A673 (cell line): ENCODE measurements at regions not wholly inside any gene's neighbourhood (a gene's known extent, or its start where the extent isn't known, plus 50 kb on each side); places are given as distances from the start of the nearest gene placed in this dataset.

Experiments used
- BruUV-seq: library from RNA; stranded (reverse); fragments of 400-500 nt; replicated peaks from 2 replicates; lab custom pipeline; 2021; lab: Mats Ljungman, UMichigan
- CTCF ChIA-PET: fragments of 300-600 bp; sonication (Branson Sonifier 250); formaldehyde crosslinking; loops from one replicate; lab custom pipeline; 2022; ENCODE audit warnings: antibody characterized with exemption; lab: Charles Lee
- POLR2A ChIA-PET: fragments of 300-600 bp; sonication (Branson Sonifier 250); formaldehyde crosslinking; loops from one replicate; lab custom pipeline; 2022; ENCODE audit warnings: antibody characterized with exemption; ENCODE audit not compliant: low non-redundant PET; lab: Charles Lee
- DNase-seq: peaks from one replicate; pipeline ENCODE4 v3.0.0-alpha.2; 2015; ENCODE audit warnings: low spot score
- H3K27ac ChIP-seq: fragments of 200-600 bp; sonication (generic); 2 replicates; pipeline ENCODE4 v1.5.1; 2016; ENCODE audit warnings: mixed run types, low read depth, mild to moderate bottlenecking, mixed read lengths, antibody characterized with exemption, low read length; ENCODE audit not compliant: poor library complexity, severe bottlenecking
- H3K27me3 ChIP-seq: fragments of 200-600 bp; sonication (generic); replicated peaks from 2 replicates; pipeline ENCODE4 v1.6.1; 2017; ENCODE audit warnings: mixed run types, low read depth, mild to moderate bottlenecking, mixed read lengths, antibody characterized with exemption, low read length; ENCODE audit not compliant: insufficient read depth, poor library complexity
- H3K36me3 ChIP-seq: fragments of 200-600 bp; sonication (generic); 2 replicates; pipeline ENCODE4 v1.6.1; 2016; ENCODE audit warnings: mixed run types, mild to moderate bottlenecking, mixed read lengths, antibody characterized with exemption, low read length; ENCODE audit not compliant: insufficient read depth, poor library complexity, severe bottlenecking
- H3K4me1 ChIP-seq: fragments of 200-600 bp; sonication (generic); 2 replicates; pipeline ENCODE4 v1.6.1; 2017; ENCODE audit warnings: mixed run types, mild to moderate bottlenecking, mixed read lengths, antibody characterized with exemption, low read length; ENCODE audit not compliant: insufficient read depth, poor library complexity, severe bottlenecking
- H3K4me3 ChIP-seq: fragments of 200-600 bp; sonication (generic); 2 replicates; pipeline ENCODE4 v1.5.1; 2016; ENCODE audit warnings: low read depth, mixed run types, mild to moderate bottlenecking, mixed read lengths, low read length; ENCODE audit not compliant: poor library complexity, severe bottlenecking
- H3K9me3 ChIP-seq: fragments of 200-600 bp; sonication (generic); 2 replicates; pipeline ENCODE4 v1.6.1; 2016; ENCODE audit warnings: mixed run types, low read depth, mild to moderate bottlenecking, mixed read lengths, antibody characterized with exemption, low read length; ENCODE audit not compliant: poor library complexity, severe bottlenecking
- EZH2 ChIP-seq: fragments of 200-600 bp; sonication (generic); IDR thresholded peaks from 2 replicates; pipeline ENCODE4 v1.6.1; 2017; ENCODE audit warnings: borderline replicate concordance, low read depth, mild to moderate bottlenecking, mixed read lengths, antibody characterized with exemption, low read length; ENCODE audit not compliant: poor library complexity, severe bottlenecking
- intact Hi-C: fragments of 100-400 bp; cut with micrococcal nuclease; formaldehyde crosslinking; loops from one replicate; pipeline ENCODE4 v1.10.0; 2022; ENCODE audit not compliant: unreplicated experiment
- TF ChIP-seq, protein P1 (sequence below): fragments of 300-800, 200-600 bp; sonication (generic); conservative IDR thresholded peaks from 2 replicates; pipeline ENCODE4 v1.5.1; 2017; ENCODE audit warnings: low read depth, mild to moderate bottlenecking, antibody characterized with exemption, low read length, moderate library complexity, mixed read lengths

DNA sequence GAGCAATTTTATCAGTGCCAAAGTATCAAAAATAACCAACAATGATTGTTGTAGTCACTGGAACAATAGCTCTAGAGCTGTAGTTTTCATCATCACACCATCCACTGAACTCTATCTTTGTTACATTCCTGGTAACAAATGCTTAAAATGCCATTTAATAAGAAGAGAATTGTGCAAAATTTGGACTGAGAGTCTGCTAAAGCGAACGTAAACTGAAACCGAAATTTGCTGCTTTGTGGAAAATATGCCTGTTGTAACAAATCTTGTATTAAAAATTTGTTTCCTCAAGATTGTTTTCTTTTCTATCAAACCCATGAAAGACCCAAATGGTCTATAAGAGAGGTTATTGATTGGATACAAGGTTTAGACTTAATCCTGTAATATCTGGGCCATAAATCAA is 109.3 kb upstream of the TECRL start:
- Histone ChIP-seq H3K27me3 (no peaks in the 10 kb centered on the region), H3K4me1 (no peaks in the 10 kb centered on the region), H3K9me3 (no peaks in the 10 kb centered on the region), H3K27ac (no peak overlapping the region), H3K36me3 (no peaks in the 10 kb centered on the region), H3K4me3 (no peak overlapping the region)
- ChIA-PET POLR2A (no interaction called here), CTCF (no interaction called here)
- DNase-seq, result no peak
- no TSS peak for BruUV-seq
- intact Hi-C loops, result no loop called here
- no peak for TF ChIP-seq EZH2
- TF ChIP-seq, protein P1, sequence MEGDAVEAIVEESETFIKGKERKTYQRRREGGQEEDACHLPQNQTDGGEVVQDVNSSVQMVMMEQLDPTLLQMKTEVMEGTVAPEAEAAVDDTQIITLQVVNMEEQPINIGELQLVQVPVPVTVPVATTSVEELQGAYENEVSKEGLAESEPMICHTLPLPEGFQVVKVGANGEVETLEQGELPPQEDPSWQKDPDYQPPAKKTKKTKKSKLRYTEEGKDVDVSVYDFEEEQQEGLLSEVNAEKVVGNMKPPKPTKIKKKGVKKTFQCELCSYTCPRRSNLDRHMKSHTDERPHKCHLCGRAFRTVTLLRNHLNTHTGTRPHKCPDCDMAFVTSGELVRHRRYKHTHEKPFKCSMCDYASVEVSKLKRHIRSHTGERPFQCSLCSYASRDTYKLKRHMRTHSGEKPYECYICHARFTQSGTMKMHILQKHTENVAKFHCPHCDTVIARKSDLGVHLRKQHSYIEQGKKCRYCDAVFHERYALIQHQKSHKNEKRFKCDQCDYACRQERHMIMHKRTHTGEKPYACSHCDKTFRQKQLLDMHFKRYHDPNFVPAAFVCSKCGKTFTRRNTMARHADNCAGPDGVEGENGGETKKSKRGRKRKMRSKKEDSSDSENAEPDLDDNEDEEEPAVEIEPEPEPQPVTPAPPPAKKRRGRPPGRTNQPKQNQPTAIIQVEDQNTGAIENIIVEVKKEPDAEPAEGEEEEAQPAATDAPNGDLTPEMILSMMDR, result no peak

DNA sequence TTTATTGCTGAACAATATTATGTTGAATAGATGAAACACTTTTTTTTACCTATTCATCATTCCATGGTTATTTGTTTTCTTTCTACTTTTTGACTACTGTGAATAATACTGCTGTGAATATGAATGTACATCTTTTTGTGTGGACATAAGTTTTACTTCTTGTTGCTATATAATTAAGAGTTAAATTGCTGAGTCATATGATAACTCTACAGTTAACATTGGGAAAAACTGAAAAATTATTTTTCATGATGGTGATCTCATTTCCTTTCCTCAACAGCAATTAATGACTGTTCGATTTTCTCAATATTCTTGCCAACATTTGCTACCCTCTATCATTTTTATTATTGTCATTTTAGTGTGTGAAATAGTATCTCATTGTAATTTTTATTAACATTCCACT is 106.9 kb upstream of the TECRL start:
- TF ChIP-seq, protein P1, result no peak
- no peak for TF ChIP-seq EZH2
- H3K27me3 ChIP-seq, result no peaks in the 10 kb centered on the region
- ChIA-PET POLR2A (no interaction called here), CTCF (no interaction called here)
- no peak overlapping the region for H3K27ac ChIP-seq
- H3K4me3 ChIP-seq, result no peak overlapping the region
- no peaks in the 10 kb centered on the region for H3K36me3 ChIP-seq
- H3K4me1 ChIP-seq, result no peaks in the 10 kb centered on the region
- no TSS peak for BruUV-seq
- intact Hi-C loops, result no loop called here
- no peaks in the 10 kb centered on the region for H3K9me3 ChIP-seq
- DNase-seq, result no peak

DNA sequence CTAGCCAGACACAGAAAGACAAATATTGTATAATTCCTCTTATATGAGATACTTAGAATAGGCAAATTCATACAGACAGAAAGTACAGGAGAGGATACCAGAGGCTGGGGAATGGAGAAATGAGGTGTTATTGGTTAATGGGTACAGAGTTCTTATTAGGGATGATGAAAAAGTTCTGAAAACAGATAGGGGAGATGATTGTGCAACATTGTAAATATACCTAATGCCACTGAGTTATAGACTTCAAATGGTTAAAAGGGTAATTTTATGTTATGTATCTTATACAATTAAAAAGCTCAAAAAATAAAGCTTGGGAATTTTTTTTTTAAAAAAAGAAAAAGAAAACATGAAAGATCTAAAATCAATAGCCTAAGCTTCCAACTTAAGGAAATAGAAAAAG is 98.8 kb upstream of the TECRL start:
- Histone ChIP-seq H3K9me3 (no peaks in the 10 kb centered on the region), H3K4me1 (no peaks in the 10 kb centered on the region), H3K27me3 (no peaks in the 10 kb centered on the region), H3K4me3 (no peak overlapping the region), H3K36me3 (no peaks in the 10 kb centered on the region), H3K27ac (no peak overlapping the region)
- ChIA-PET CTCF (no interaction called here), POLR2A (no interaction called here)
- DNase-seq, result no peak
- BruUV-seq, result no TSS peak
- TF ChIP-seq EZH2, result no peak
- TF ChIP-seq, protein P1, result no peak
- intact Hi-C loops, result no loop called here
